ENCODE measurements at regions not wholly inside any gene's neighbourhood (a gene's known extent, or its start where the extent isn't known, plus 50 kb on each side); places are given as distances from the start of the nearest gene placed in this dataset.

DNA sequence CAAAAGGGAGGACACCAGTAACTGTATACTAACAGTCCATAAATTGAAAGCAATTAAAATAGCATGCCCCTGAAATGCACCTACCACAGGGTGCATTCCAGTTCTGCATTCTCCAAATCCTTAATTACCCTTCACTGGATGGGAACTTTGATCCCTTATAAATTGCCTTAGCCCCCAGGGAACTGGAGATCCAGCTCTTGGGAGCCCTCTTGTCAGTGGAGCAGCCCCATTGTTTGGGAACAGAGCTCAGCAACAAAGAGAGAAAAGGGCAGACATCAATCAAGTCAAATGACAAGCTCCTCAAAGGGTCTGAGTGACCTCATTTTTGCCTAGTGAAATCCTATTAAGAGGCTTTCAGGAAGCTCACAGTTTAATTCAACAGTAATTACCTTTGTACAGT, 472.6 kb downstream of the XPNPEP1 start:
- DNase-seq: no peak
- peaks cover 0 to 26% (median 1%) of the 10 kb centered on the region in 9 donors for H3K27me3 ChIP-seq
- H3K4me3 ChIP-seq: no peak overlapping the region
- H3K9me3 ChIP-seq: no peaks in the 10 kb centered on the region
- intact Hi-C loops (cut with DNase I): no loop called here
- TF ChIP-seq, protein P1, sequence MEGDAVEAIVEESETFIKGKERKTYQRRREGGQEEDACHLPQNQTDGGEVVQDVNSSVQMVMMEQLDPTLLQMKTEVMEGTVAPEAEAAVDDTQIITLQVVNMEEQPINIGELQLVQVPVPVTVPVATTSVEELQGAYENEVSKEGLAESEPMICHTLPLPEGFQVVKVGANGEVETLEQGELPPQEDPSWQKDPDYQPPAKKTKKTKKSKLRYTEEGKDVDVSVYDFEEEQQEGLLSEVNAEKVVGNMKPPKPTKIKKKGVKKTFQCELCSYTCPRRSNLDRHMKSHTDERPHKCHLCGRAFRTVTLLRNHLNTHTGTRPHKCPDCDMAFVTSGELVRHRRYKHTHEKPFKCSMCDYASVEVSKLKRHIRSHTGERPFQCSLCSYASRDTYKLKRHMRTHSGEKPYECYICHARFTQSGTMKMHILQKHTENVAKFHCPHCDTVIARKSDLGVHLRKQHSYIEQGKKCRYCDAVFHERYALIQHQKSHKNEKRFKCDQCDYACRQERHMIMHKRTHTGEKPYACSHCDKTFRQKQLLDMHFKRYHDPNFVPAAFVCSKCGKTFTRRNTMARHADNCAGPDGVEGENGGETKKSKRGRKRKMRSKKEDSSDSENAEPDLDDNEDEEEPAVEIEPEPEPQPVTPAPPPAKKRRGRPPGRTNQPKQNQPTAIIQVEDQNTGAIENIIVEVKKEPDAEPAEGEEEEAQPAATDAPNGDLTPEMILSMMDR (IDR thresholded peaks at IDR 0.05): no peak
- TF ChIP-seq POLR2A (IDR thresholded peaks at IDR 0.05): no peak
- no peaks in the 10 kb centered on the region for H3K36me3 ChIP-seq
- H3K4me1 ChIP-seq: no peaks in the 10 kb centered on the region
- H3K27ac ChIP-seq: no peak overlapping the region
- ATAC-seq: no peak

DNA sequence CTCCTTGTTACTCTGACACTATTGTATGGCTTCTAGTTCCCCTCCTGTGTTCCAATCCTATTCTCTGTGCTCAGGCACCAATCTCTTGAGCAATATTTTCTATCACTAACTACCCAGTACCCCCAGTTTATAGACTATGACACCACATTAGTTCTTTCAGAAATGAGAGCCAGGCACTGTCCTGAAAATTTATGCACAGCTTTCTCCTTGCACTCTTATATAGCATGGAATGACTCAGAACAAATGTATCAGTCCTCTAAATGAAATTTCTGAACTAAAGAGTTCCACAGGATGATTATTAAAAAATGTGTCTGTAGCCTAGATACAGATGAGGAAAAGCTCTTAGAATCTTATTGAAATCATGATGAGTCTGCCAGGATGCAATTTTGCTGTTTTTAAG, 489.9 kb downstream of the XPNPEP1 start:
- DNase-seq: no peak
- Histone ChIP-seq H3K27me3 (no peaks in the 10 kb centered on the region), H3K36me3 (no peaks in the 10 kb centered on the region), H3K9me3 (no peaks in the 10 kb centered on the region), H3K4me3 (no peak overlapping the region), H3K4me1 (no peaks in the 10 kb centered on the region), H3K27ac (no peak overlapping the region)
- ATAC-seq: no peak
- intact Hi-C loops (cut with DNase I): no loop called here
- TF ChIP-seq, protein P1 (IDR thresholded peaks at IDR 0.05): no peak
- TF ChIP-seq POLR2A (IDR thresholded peaks at IDR 0.05): no peak

DNA sequence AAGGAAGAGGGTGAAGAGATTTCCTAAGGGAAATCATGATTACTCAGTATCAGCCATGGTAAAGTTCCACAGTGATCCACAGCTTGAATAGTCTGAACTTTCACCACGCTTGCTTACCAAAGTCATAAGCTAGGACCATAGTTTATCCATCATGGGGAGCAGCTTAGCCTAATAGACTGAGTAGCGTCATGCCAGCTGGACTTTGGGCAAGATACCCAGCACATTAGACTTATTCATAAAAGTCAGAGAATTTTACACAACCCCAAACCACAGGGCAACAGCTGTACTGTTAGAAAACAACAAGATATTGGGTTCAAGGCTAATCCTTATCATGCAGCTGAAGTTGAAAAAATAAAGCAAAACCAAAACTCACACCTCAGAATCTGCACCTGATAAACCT, 491.0 kb downstream of the XPNPEP1 start:
- WGBS, 4 donors: 81 to 89% (median 87%) methylated on average over 2 of the region's 2 CpGs
- H3K9me3 ChIP-seq: no peaks in the 10 kb centered on the region

DNA sequence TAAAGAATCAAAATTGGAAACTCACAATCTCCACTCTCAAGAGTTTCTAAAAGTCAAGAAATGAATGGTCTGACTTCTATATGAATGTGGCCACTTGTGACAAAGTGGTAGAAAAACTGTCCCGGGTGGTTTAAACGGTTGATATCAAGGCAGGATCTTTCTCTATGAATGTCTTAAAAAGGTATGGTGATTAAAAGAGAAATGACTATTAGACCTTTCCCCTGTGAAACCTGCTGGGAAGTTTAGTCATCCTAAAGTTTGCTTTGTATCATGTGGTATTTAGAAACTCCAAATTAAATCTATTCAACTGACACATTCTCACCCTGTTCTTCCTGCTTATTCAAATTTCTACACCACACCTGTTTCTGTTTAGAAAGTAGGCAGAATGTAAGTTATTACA, 492.5 kb downstream of the XPNPEP1 start:
- Histone ChIP-seq H3K4me3 (no peak overlapping the region), H3K4me1 (no peaks in the 10 kb centered on the region), H3K27me3 (no peaks in the 10 kb centered on the region), H3K27ac (no peak overlapping the region), H3K36me3 (no peaks in the 10 kb centered on the region), H3K9me3 (no peaks in the 10 kb centered on the region)
- DNase-seq (no peak), ATAC-seq (no peak)
- no peak for TF ChIP-seq POLR2A (IDR thresholded peaks at IDR 0.05)
- TF ChIP-seq, protein P1 (IDR thresholded peaks at IDR 0.05): no peak
- WGBS, 4 donors: 76 to 90% (median 82%) methylated on average over 2 of the region's 2 CpGs
- intact Hi-C loops (cut with DNase I): no loop called here

More for the DNA sequence above, 491.0 kb downstream of the XPNPEP1 start:
- intact Hi-C loops (cut with DNase I): no loop called here
- ATAC-seq (no peak), DNase-seq (no peak)
- Histone ChIP-seq H3K4me3 (no peak overlapping the region), H3K27me3 (no peaks in the 10 kb centered on the region), H3K36me3 (no peaks in the 10 kb centered on the region), H3K27ac (no peak overlapping the region), H3K4me1 (no peaks in the 10 kb centered on the region)
- TF ChIP-seq, protein P1 (IDR thresholded peaks at IDR 0.05): no peak
- no peak for TF ChIP-seq POLR2A (IDR thresholded peaks at IDR 0.05)

Measured in heart left ventricle (tissue), 16 donors.